Ascending aorta (tissue), 2 donors: ENCODE measurements at regions not wholly inside any gene's neighbourhood (a gene's known extent, or its start where the extent isn't known, plus 50 kb on each side); places are given as distances from the start of the nearest gene placed in this dataset.

Experiments
- DNase-seq, 2 donors: peaks; one replicate each; pipeline ENCODE4 v3.0.0-alpha.2; 2019; ENCODE audit warnings: low spot score in 2 of 2
- H3K27ac ChIP-seq, 2 donors: fragments of 200-600 bp; sonication (generic); one replicate each; pipeline ENCODE4 v1.5.1; 2016 to 2017; ENCODE audit warnings: mild to moderate bottlenecking in 1 of 2
- H3K27me3 ChIP-seq: fragments of 200-600 bp; sonication (generic); one replicate; pipeline ENCODE4 v1.5.1; 2017
- H3K36me3 ChIP-seq, 2 donors: fragments of 200-600 bp; sonication (generic); one replicate each; pipeline ENCODE4 v1.5.1; 2016
- H3K4me1 ChIP-seq, 2 donors: fragments of 200-600 bp; sonication (generic); one replicate each; pipeline ENCODE4 v1.5.1; 2016 to 2017; ENCODE audit warnings: mild to moderate bottlenecking in 1 of 2
- H3K4me3 ChIP-seq, 2 donors: fragments of 200-600 bp; sonication (generic); one replicate each; pipeline ENCODE4 v1.5.1; 2016 to 2017; ENCODE audit warnings: mild to moderate bottlenecking in 1 of 2
- H3K9me3 ChIP-seq, 2 donors: fragments of 200-600 bp; sonication (generic); one replicate each; pipeline ENCODE4 v1.5.1; 2016
- CTCF ChIP-seq, 3 experiments: fragments of 200-600 bp in 2 of 3; fragments of 450-650 bp in 1 of 3; sonication (generic) in 2 of 3; IDR thresholded peaks; one replicate each; pipeline ENCODE4 v1.5.1; 2016 to 2019; ENCODE audit warnings: antibody characterized with exemption in 3 of 3, mild to moderate bottlenecking in 1 of 3, moderate library complexity in 1 of 3
- intact Hi-C: fragments of 100-400 bp; cut with DNase I; formaldehyde crosslinking; loops from one replicate; pipeline ENCODE4 v1.15.1; 2023

- DNase-seq = no peak
- peaks cover 4 to 9% of the 10 kb centered on the region in 2 donors for H3K9me3 ChIP-seq
- no peaks in the 10 kb centered on the region for H3K4me1 ChIP-seq
- no peak for TF ChIP-seq CTCF (IDR thresholded peaks at IDR 0.05)
- no peak overlapping the region for H3K4me3 ChIP-seq
- intact Hi-C loops = no loop called here
- H3K27me3 ChIP-seq = no peaks in the 10 kb centered on the region
- no peak overlapping the region for H3K27ac ChIP-seq
- H3K36me3 ChIP-seq = no peaks in the 10 kb centered on the region
Observed at GRCh38 chr7:42580061-42580460, 331.8 kb downstream of the C7orf25 start.

DNA sequence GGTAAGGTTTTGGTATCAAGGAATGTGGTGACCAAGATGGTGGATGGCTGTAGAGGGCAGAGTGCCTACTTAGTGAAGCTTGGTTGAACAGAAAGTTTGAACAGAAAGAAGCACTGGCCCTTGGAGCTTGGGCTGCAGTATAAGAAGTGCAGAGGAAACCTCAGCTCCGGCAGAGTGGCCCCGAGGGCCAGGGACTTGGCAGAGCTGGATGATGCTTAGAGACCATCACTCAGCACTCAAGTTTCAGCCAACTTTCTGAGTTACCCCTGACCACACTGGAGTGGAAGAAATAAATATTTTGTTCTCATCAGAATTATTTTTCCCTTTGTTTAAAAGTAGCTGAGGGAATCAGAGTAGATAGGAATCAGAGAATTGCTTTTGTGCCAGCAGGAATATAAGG is 336.7 kb downstream of the C7orf25 start:
- Histone ChIP-seq H3K9me3 (peaks cover 4 to 9% of the 10 kb centered on the region in 2 donors), H3K4me3 (no peak overlapping the region), H3K27ac (no peak overlapping the region), H3K27me3 (no peaks in the 10 kb centered on the region), H3K36me3 (no peaks in the 10 kb centered on the region), H3K4me1 (no peaks in the 10 kb centered on the region)
- TF ChIP-seq CTCF (IDR thresholded peaks at IDR 0.05) = no peak
- intact Hi-C loops = no loop called here
- no peak for DNase-seq

DNA sequence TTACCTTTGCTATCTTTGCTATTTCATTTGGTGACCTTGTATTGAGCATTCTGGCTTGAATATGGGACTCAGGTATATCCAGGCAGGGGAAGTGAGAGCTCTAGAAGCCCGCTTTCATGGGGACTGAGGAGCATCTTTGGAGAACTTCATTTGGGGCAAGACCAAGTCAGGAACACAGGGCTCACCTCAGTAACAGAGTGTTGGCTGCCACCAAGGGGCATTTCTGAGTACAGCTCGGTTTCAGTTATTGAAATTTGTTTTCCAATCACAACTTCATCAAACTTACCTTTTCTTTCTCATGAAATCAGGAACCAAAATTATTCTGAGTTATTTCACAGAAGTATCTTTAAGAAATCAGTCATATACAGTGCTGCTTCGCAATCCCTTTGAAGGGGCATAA is 337.2 kb downstream of the C7orf25 start:
- H3K9me3 ChIP-seq = peaks cover 4 to 9% of the 10 kb centered on the region in 2 donors
- no peak for DNase-seq
- H3K27me3 ChIP-seq = no peaks in the 10 kb centered on the region
- TF ChIP-seq CTCF (IDR thresholded peaks at IDR 0.05) = no peak
- H3K4me3 ChIP-seq = no peak overlapping the region
- no peak overlapping the region for H3K27ac ChIP-seq
- H3K4me1 ChIP-seq = no peaks in the 10 kb centered on the region
- intact Hi-C loops = no loop called here
- H3K36me3 ChIP-seq = no peaks in the 10 kb centered on the region

GRCh38 chr7:42573881-42574672 is 337.1 kb upstream of the GLI3 start:
- Histone ChIP-seq H3K4me3 (no peak overlapping the region), H3K36me3 (no peaks in the 10 kb centered on the region), H3K27me3 (no peaks in the 10 kb centered on the region), H3K4me1 (no peaks in the 10 kb centered on the region), H3K9me3 (peaks cover 3 to 4% of the 10 kb centered on the region in 2 donors), H3K27ac (no peak overlapping the region)
- DNase-seq = no peak
- no peak for TF ChIP-seq CTCF (IDR thresholded peaks at IDR 0.05)
- intact Hi-C loops = no loop called here

GRCh38 chr7:42572561-42572960 is 335.6 kb upstream of the GLI3 start:
- TF ChIP-seq CTCF (IDR thresholded peaks at IDR 0.05) = no peak
- Histone ChIP-seq H3K27ac (no peak overlapping the region), H3K36me3 (no peaks in the 10 kb centered on the region), H3K27me3 (no peaks in the 10 kb centered on the region), H3K4me1 (no peaks in the 10 kb centered on the region), H3K4me3 (no peak overlapping the region), H3K9me3 (no peaks in the 10 kb centered on the region)
- intact Hi-C loops = no loop called here
- no peak for DNase-seq
